ENCODE measurements at regions not wholly inside any gene's neighbourhood (a gene's known extent, or its start where the extent isn't known, plus 50 kb on each side); places are given as distances from the start of the nearest gene placed in this dataset.

GRCh38 chr6:4545893-4546292 lies 230.3 kb upstream of the CDYL start:
- TF ChIP-seq, protein P1, sequence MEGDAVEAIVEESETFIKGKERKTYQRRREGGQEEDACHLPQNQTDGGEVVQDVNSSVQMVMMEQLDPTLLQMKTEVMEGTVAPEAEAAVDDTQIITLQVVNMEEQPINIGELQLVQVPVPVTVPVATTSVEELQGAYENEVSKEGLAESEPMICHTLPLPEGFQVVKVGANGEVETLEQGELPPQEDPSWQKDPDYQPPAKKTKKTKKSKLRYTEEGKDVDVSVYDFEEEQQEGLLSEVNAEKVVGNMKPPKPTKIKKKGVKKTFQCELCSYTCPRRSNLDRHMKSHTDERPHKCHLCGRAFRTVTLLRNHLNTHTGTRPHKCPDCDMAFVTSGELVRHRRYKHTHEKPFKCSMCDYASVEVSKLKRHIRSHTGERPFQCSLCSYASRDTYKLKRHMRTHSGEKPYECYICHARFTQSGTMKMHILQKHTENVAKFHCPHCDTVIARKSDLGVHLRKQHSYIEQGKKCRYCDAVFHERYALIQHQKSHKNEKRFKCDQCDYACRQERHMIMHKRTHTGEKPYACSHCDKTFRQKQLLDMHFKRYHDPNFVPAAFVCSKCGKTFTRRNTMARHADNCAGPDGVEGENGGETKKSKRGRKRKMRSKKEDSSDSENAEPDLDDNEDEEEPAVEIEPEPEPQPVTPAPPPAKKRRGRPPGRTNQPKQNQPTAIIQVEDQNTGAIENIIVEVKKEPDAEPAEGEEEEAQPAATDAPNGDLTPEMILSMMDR (IDR thresholded peaks at IDR 0.05; ENCODE audit: borderline replicate concordance, control extremely low read depth, extremely low read depth, insufficient read depth, missing control alignments): no peak
- in situ Hi-C loops (cut with MboI; ENCODE audit: low sequenced_read_pairs, unreplicated experiment): no loop called here
- DNase-seq (ENCODE audit: low spot score): no peak

- TF ChIP-seq, protein P1 (IDR thresholded peaks at IDR 0.05; ENCODE audit: borderline replicate concordance, control extremely low read depth, extremely low read depth, insufficient read depth, missing control alignments): no peak
- DNase-seq (ENCODE audit: low spot score): no peak
- in situ Hi-C loops (cut with MboI; ENCODE audit: low sequenced_read_pairs, unreplicated experiment): no loop called here
Observed at GRCh38 chr6:4543596-4543995, 232.6 kb upstream of the CDYL start.

DNA sequence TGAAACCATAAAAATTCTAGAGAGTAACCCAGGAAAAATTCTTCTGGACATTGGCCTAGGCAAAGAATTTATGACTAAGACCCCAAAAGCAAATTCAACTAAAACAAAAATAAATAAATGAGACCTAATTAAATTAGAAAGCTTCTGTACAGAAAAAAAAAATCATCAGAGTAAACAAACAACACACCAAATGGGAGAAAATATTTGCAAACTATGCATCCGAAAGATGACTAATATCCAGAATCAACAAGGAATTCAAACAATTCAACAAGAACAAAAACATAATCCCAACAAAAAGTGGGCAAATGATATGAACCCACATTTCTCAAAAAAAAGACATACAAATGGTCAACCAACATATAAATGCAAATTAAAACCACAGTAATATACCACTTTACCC lies 242.6 kb upstream of the CDYL start:
- TF ChIP-seq, protein P1 (IDR thresholded peaks at IDR 0.05; ENCODE audit: borderline replicate concordance, control extremely low read depth, extremely low read depth, insufficient read depth, missing control alignments): no peak
- in situ Hi-C loops (cut with MboI; ENCODE audit: low sequenced_read_pairs, unreplicated experiment): no loop called here
- DNase-seq (ENCODE audit: low spot score): no peak

DNA sequence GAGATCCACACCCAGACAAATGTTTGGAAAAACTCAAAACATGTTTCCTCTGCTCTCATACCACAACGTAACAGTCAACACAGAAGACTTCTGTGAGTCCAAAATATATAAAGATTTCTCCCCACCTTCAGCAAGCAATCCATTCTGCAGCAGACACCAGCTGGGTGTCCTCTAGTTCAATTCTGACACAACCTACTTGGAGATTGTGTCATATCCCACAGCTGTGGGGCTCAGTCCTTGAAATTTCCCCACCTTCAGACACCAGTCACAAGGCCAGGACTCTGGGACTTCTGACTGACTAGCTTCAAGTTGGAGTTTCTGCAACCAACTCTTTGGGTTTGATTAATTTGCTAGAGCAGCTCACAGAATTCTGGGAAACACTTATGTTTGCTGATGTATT lies 244.8 kb upstream of the CDYL start:
- no peak for DNase-seq (ENCODE audit: low spot score)
- TF ChIP-seq, protein P1 (IDR thresholded peaks at IDR 0.05; ENCODE audit: borderline replicate concordance, control extremely low read depth, extremely low read depth, insufficient read depth, missing control alignments): no peak
- in situ Hi-C loops (cut with MboI; ENCODE audit: low sequenced_read_pairs, unreplicated experiment): no loop called here

DNA sequence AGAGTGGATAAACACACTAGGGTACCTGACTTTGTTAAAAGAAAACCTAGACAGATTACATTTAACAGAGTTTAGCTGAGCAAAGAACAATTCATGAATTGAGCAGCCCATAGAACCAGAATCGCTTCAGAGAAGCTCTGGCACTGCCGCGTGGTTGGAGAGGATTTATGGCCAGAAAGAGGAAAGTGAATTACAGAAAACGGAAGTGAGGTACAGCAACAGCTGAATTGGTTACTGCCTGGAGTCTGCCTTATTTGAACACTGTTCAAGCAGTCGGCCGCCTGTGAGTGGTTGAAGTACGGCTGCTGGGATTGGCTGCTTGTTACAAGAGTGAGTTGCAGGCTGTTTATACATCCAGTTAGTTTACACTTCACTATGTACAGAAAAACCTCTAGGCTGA lies 253.8 kb upstream of the CDYL start:
- DNase-seq (ENCODE audit: low spot score): no peak

DNA sequence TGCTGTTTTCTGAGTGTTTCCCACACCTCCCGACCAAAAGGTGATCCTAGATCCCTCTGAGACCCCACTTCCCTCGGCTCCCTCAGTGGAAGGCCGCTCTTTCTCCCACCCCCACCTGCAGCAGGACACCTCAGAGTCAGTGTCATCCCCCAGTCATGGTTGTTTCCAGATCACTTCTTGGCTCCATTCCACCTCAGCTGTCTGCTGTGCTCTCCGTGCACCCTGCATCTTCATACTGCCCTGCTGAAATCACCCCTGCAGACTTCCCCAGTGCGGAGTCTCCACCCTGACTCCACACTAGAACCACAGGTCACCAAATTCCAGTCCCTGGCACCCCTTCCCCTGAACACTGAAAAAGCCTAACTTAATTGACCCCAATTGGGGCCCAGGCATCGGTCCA lies 255.1 kb upstream of the CDYL start:
- TF ChIP-seq, protein P1 (IDR thresholded peaks at IDR 0.05; ENCODE audit: borderline replicate concordance, control extremely low read depth, extremely low read depth, insufficient read depth, missing control alignments): no peak
- in situ Hi-C loops (cut with MboI; ENCODE audit: low sequenced_read_pairs, unreplicated experiment): no loop called here

More for the DNA sequence above, 253.8 kb upstream of the CDYL start:
- in situ Hi-C loops (cut with MboI; ENCODE audit: low sequenced_read_pairs, unreplicated experiment): no loop called here
- TF ChIP-seq, protein P1 (IDR thresholded peaks at IDR 0.05; ENCODE audit: borderline replicate concordance, control extremely low read depth, extremely low read depth, insufficient read depth, missing control alignments): no peak

DNA sequence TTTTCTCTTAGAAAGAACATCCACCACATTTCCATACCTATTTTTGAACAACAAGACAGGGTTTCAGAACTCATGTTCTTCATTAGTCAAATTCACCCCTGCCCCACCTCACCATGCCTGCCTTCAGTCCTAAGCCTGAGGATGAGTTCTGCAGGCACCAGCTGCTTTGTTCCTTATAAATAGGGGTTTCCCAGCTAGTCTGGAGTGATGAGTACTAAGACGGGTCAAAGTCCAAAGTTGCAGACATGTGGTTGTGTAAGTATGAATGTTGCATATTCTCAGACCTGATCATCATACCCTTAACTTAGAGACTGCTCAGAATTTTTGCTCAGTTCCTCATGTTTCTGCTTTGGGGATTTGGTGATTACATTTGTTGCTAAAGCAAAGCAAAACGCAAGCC lies 257.7 kb upstream of the CDYL start:
- in situ Hi-C loops (cut with MboI; ENCODE audit: low sequenced_read_pairs, unreplicated experiment): no loop called here
- DNase-seq (ENCODE audit: low spot score): no peak
- TF ChIP-seq, protein P1 (IDR thresholded peaks at IDR 0.05; ENCODE audit: borderline replicate concordance, control extremely low read depth, extremely low read depth, insufficient read depth, missing control alignments): no peak

More for the DNA sequence above, 255.1 kb upstream of the CDYL start:
- DNase-seq (ENCODE audit: low spot score): no peak
